OCI-LY1 (cell line): ENCODE measurements at regions not wholly inside any gene's neighbourhood (a gene's known extent, or its start where the extent isn't known, plus 50 kb on each side); places are given as distances from the start of the nearest gene placed in this dataset.

ENCODE experiments used
- EZH2 ChIP-seq: fragments of 200-600 bp; sonication (generic), shearing (Covaris generic); IDR thresholded peaks from 2 replicates; pipeline ENCODE4 v1.8.0; 2017; ENCODE audit warnings: borderline replicate concordance, mixed run types, mild to moderate bottlenecking, antibody characterized with exemption, low read length, moderate library complexity, mixed read lengths
- TF ChIP-seq, protein P1 (sequence below): fragments of 200-600 bp; sonication (generic), shearing (Covaris generic); IDR thresholded peaks from 2 replicates; pipeline ENCODE4 v1.5.1; 2017; ENCODE audit warnings: mild to moderate bottlenecking, antibody characterized with exemption, low read length, moderate library complexity, mixed read lengths

GRCh38 chr1:239616673-239617072 lies 230.3 kb downstream of the CHRM3 start:
- TF ChIP-seq EZH2, result no peak
- TF ChIP-seq, protein P1, sequence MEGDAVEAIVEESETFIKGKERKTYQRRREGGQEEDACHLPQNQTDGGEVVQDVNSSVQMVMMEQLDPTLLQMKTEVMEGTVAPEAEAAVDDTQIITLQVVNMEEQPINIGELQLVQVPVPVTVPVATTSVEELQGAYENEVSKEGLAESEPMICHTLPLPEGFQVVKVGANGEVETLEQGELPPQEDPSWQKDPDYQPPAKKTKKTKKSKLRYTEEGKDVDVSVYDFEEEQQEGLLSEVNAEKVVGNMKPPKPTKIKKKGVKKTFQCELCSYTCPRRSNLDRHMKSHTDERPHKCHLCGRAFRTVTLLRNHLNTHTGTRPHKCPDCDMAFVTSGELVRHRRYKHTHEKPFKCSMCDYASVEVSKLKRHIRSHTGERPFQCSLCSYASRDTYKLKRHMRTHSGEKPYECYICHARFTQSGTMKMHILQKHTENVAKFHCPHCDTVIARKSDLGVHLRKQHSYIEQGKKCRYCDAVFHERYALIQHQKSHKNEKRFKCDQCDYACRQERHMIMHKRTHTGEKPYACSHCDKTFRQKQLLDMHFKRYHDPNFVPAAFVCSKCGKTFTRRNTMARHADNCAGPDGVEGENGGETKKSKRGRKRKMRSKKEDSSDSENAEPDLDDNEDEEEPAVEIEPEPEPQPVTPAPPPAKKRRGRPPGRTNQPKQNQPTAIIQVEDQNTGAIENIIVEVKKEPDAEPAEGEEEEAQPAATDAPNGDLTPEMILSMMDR, result no peak
